ENCODE measurements at regions not wholly inside any gene's neighbourhood (a gene's known extent, or its start where the extent isn't known, plus 50 kb on each side); places are given as distances from the start of the nearest gene placed in this dataset.

GRCh38 chr10:129005804-129006203 lies 461.2 kb upstream of the MGMT start:
- TF ChIP-seq CTCF (IDR thresholded peaks at IDR 0.05) (no peak), POLR2A (IDR thresholded peaks at IDR 0.05) (no peak)
